ENCODE measurements at regions not wholly inside any gene's neighbourhood (a gene's known extent, or its start where the extent isn't known, plus 50 kb on each side); places are given as distances from the start of the nearest gene placed in this dataset.

GRCh38 chr2:146130290-146130689, 1610.4 kb upstream of the ZEB2 start:
- DNase-seq (ENCODE audit: low spot score), result no peak

GRCh38 chr2:146129231-146129630, 1609.3 kb upstream of the ZEB2 start:
- no peak for DNase-seq (ENCODE audit: low spot score)

DNA sequence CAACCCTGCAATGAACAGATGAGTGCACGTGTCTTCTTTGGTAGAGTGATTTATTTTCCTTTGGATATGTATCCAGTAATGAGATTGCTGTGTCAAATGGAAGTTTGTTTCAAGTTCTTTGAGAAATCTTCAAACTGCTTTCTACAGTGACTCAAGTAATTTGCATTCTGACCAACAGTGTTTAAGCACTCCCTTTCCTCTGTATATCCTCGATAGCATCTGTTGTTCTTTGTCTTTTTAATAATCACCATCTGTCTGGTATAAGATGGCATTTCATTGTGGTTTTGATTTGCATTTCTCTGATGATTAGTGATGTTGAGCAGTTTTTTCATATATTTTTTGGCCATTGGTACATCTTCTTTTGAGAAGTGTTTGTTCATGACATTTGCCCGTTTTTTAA, 1608.3 kb upstream of the ZEB2 start:
- DNase-seq (ENCODE audit: low spot score), result no peak

DNA sequence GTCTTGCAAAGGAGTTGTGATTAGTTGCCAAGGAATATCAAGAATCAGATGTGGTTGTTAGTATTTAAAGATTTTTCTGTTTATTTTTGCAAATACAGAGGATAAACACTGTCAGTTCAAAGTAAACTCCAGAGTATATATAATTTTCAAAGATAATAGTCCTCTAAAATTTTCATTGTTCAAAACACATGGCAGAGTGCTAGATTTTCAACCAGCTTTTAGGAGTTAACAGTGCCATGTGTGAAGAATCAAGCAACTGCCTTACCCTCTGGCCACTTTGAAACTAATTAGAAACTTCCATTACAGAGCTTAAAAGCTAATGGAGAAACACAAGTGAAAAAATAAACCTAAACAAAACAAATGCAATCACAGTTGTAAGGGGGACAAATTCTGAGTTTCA, 1605.6 kb upstream of the ZEB2 start:
- DNase-seq (ENCODE audit: low spot score), result no peak

DNA sequence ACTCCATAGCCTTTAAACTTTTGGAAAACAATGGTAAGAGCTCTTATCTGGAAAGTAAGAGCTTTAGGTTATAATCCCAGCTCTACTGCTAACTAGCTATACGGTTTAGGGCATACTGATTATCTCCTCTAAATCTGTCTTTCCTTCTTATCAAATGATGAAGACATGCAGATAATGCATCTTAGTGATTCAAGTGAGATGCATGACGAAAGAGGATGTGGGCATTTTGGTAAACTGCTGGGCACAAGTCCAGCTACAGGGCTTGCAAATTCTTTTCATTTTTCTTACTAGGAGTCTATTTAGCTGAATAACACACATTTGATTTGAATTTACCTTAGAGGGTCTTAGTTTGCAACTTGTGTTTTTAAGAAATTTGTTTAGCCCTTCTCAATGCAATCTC, 1604.8 kb upstream of the ZEB2 start:
- DNase-seq (ENCODE audit: low spot score), result no peak

GRCh38 chr2:146123714-146124113, 1603.8 kb upstream of the ZEB2 start:
- no peak for DNase-seq (ENCODE audit: low spot score)

DNA sequence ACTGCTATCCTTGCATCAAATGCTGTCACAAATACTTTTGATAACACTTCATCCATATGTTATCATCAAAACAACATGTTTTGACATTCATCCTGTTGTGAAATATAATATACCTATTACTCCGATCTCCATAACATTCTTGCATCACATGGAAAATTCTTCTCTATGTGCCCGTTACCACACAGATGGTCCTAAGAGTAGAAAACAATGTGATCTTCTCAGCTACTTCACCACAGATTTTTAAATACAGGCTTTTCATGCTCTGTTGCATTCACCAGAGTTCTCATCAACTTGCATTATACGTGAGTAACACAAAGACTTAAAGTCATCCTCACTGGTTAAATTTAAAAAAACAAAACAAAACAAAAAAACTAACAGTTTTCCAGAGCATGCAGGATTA, 1603.3 kb upstream of the ZEB2 start:
- DNase-seq (ENCODE audit: low spot score), result no peak

DNA sequence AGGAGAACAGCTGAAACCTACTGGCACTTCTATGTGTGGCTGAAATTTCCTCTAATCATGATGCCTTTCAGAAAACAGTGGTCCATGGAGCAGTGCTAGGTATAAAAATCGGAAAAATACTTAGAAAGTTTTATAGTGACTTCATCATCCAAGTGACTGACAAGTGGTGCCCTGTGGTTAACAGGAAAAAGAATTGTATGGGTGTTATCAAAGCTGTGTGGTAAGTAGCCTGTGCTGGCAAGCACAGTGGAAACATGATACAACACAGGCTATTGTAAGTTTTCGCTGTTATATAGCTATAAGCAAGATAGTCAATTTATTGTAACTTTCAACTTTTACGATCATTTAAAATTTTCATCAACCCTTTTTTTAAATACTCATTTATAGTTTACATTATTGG, 1599.7 kb upstream of the ZEB2 start:
- DNase-seq (ENCODE audit: low spot score), result no peak

GRCh38 chr2:146108993-146109392, 1589.1 kb upstream of the ZEB2 start:
- no peak for DNase-seq (ENCODE audit: low spot score)

- no peak for DNase-seq (ENCODE audit: low spot score)
These were observed 1574.3 kb upstream of the ZEB2 start for GRCh38 chr2:146094185-146094584.

GRCh38 chr2:146081459-146081858, 1561.5 kb upstream of the ZEB2 start:
- no peak for DNase-seq (ENCODE audit: low spot score)

DNA sequence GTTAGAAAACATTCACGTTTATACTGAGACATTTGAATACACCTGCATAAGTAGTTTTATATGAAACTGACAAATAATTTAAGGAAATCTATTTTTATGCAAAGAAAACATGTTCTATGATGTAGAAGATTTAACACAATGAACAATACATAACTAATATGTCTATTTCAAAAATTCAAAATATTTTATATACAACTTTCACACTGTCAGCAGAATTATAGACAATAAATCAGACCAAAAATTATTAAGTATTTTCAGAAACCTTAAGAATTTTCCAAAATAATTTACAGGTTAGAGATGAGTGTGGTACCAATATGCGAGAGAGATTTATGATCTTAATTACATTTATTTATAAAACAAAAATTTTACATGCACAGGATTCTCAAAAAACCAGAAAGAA, 1561.0 kb upstream of the ZEB2 start:
- DNase-seq (ENCODE audit: low spot score), result no peak

- DNase-seq (ENCODE audit: low spot score), result no peak
These were observed 1559.3 kb upstream of the ZEB2 start for GRCh38 chr2:146079216-146079615.

DNA sequence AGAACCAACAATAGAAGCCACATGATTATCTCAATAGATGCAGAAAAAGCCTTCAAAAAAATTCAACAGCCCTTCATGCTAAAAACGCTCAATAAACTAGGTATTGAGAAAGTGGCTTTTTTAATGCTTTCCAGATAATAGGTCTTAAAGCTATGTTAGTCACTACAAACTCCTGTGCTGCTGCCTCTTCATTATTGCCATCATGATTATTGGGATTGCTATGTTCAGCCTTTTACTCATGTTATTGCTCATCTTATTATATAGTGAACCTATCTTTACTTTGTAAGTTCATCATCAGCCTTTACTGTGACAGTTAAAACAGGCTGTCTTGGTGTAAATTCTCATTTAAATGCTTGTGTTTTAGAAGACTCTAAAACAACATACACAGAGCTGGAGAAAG, 1557.2 kb upstream of the ZEB2 start:
- no peak for DNase-seq (ENCODE audit: low spot score)

DNA sequence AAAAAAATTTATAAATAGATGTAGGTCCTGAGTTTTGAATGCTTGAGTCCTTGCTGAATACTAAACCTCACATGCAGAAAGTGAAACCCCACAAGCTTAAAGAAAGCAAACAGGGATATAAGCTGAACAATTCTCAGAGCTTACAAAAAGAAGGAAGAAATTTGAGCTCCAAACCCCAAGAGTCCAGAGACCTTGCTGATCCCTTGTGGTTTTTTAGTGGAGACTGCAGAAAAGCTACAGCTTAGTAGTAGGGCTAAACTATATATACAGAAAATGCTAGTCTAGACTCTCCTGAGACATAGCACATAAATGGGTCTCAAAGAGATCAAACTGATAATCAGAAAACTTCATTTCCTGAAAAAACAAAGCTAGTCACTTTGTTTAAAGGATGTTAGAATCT, 1548.1 kb upstream of the ZEB2 start:
- DNase-seq (ENCODE audit: low spot score), result no peak

DNA sequence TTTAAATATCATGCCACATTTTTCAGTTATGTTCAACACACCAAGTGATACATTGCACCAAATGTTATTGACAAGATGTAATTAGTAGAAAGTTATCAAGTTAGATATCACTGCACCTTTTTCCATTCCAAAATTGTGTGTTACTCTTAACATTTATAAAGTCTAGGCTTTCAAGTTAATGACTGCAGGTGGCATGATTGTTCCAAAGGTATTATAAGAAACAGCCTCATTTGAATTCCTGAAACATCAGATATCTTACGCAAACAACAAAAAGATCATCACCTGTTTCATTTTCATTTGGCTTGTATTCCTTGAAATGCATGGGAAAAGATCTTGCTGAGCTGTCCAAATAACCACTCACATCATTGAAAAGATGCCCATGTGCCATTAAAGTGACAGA, 1528.2 kb upstream of the ZEB2 start:
- DNase-seq (ENCODE audit: low spot score), result no peak

GRCh38 chr2:146041274-146041910, 1521.5 kb upstream of the ZEB2 start:
- no peak for DNase-seq (ENCODE audit: low spot score)

GRCh38 chr2:146040051-146040450, 1520.1 kb upstream of the ZEB2 start:
- DNase-seq (ENCODE audit: low spot score), result no peak

DNA sequence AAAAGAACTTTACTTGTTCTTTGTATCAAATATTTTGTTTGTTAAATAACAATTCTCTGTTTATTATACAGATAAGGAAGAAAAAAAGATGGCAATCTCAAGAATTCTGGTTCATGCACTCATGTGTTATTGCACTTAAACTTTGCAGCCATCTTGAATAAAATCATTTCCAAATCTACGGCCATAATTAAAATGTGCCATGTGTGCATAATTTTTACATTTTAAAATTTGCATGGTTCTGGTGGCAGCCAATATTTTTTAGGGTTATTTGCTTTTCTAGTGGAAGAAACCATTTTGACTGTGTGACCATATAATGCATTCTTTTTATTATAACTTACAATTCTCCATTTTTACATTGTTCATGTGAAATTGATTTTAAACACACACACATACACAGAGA, 1518.1 kb upstream of the ZEB2 start:
- DNase-seq (ENCODE audit: low spot score), result no peak

DNA sequence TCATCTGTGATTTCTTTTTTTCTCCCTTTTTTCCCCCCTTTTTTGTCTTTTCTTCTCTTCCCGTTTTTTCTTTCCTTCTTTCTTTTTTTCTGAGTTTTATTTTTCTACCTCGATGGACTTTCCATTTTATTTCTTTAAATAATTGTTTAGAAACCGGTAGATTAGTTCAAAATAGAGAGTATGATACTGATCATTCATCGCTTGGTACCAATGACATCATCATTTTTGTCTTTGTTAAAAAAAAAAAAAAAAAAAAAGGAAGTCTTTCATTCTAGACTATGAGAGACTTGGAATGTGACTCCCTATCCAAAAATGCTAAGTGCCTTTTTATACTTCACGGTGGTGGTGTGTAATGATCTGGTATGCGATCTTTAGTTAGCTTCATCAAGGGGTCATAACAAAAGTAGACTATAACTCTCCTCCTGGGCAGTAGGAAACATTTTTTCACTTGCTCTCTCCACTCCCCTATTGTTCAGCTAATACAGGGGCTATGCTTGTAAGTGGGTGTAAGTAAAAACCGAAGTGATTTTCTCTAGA, 1517.5 kb upstream of the ZEB2 start:
- DNase-seq (ENCODE audit: low spot score), result no peak

DNA sequence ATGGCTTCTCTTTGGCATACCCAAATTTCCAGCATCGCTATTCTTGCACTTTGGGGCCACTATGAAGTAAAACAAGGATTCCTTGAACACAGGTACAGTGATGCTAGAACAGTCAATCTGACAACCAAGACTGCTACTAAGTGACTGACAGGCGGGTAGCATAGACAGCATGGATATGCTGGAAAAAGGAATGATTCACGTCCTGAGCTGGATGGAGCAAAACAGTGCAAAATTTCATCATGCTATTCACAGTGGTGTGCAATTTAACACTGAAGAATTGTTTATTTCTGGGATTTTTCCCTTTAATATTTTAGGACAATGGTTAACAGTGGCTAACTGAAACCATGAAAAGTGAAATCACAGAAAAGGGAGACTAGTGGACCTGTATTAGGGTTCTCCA, 1511.2 kb upstream of the ZEB2 start:
- peak; percentile 55 for DNase-seq (ENCODE audit: low spot score)

GRCh38 chr2:146027156-146027555, 1507.2 kb upstream of the ZEB2 start:
- DNase-seq (ENCODE audit: low spot score), result no peak

DNA sequence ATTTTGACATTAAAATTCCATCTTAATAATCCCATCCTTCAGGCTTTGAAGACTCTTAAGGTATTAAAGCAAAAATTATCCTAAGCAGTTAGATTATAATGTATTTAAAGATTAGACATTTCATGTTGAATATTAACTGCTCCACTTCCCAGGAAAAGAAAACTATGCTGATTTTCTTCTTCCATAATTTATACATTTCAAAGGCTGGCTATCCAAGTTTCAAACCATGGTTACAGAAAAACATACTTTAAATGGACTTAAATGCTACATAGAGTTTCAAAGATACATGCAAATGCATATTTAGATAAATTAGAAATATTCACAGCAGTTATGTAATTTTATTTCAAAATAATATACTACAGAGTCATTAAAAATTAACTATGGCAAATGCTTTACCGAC, 1505.6 kb upstream of the ZEB2 start:
- no peak for DNase-seq (ENCODE audit: low spot score)

- DNase-seq (ENCODE audit: low spot score), result no peak
These were observed 1504.4 kb upstream of the ZEB2 start for GRCh38 chr2:146024212-146024743.
